Epidermal melanocyte (primary cell): ENCODE measurements at regions not wholly inside any gene's neighbourhood (a gene's known extent, or its start where the extent isn't known, plus 50 kb on each side); places are given as distances from the start of the nearest gene placed in this dataset.

Experiments
- DNase-seq: peaks from one replicate; pipeline ENCODE4 v3.0.0; 2011; ENCODE audit warnings: low spot score; ENCODE audit not compliant: insufficient read length

DNA sequence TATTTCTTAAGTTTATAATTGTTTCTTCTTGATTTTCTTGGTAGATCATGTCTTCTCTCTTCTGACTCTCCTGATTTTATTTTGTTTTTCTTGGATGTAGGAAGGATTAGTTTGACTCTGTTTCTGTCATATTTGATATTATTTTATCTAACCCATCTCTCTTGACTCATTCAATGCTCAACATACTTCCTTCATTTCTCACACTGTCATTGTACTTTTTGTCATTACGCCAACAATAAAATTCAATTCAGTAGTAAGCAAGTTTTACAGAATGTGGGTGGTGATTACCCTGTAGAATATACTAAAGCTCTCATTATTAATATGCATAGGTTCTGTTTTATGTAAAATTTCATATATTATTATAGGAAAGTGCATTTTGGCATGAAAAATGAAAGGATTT is 1303.0 kb upstream of the AGA start:
- DNase-seq: no peak

DNA sequence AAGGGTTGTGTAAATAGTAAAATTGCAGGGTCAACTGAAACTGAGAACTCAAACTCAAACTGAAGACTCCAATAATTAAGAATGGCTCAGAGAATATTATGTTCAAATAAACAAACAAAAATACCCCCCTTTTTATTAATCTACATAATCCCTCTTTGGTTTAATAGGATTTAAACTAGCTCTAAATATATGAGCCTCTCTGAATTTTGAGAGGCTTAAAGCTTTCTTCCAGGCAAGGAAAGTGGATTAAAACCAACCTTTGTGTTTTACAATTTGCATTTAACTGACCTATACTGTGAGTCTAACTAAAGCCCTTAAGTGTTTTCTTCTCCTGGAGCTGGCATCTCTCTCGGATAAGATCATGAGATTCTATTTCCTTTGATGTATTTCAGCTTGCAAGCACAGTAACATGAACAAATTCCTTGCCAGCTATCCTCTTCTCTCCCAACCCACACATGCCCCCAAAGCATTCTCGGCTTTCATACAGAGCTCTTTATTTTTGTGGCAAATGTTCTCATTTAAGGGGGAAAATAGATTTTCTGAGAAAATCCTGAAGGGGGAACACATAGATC is 1310.8 kb upstream of the AGA start:
- DNase-seq: no peak

GRCh38 chr4:178778496-178778895 is 1336.3 kb upstream of the AGA start:
- DNase-seq: no peak

- DNase-seq: no peak
Observed at GRCh38 chr4:178781779-178782178, 1339.5 kb upstream of the AGA start.

GRCh38 chr4:178784491-178784890 is 1342.3 kb upstream of the AGA start:
- DNase-seq: no peak

DNA sequence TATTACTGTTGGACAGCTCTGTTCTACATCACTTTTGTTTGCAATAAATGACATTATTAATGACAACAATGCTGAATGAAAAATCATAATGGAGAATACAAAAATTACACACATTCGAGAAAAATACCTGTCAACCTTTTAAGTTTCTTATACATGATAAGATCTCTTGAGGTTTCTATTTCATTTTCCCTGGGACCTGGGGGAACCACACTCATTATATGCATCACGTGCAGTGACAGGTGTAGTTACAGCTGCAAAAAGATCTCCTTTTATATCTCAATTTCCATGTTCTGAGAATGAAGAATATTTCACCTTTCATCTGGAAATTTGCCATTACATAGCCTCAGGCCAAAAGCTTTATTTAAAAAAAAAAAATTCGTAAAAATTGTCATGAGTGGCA is 1347.0 kb upstream of the AGA start:
- DNase-seq: no peak

DNA sequence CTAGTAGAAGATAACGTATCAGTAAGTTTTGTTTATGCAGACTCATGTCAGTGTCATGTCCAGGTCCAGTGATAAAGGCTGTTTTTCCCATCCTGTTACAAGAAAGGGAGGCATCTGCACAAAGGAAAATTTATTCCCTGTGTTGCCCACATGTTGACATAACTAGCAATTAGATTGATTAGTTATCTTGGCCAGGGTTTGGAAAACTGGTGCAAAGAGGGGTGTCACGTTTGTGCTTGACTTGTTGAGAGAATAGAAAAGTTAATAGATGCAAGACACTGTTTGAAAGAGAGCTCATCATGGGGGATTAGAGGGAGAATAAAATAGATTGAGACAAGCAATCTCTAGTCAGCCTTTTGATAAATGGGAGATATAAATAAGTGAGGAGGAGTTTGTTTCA is 1357.0 kb upstream of the AGA start:
- no peak for DNase-seq

- no peak for DNase-seq
Observed at GRCh38 chr4:178808106-178808505, 1365.9 kb upstream of the AGA start.

- DNase-seq: no peak
Observed at GRCh38 chr4:178809921-178810320, 1367.7 kb upstream of the AGA start.

DNA sequence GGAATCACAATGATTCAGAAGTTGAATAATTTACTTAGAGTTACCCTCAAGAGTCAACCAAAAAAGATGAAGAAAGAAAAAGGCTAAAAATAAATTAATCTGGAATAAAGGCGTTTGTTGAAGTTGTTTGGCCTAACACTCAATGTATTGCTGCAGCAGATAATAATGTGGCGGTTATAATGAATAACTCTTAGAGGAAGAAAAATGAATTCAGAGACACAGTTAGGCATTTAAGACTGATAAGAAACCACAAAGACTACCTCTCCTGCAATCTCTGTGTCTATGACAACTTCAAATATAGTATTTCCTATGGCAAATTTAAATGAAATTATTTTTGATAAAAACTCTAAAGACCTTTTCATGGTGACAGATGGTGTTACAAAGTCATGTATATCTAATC is 1369.1 kb upstream of the AGA start:
- DNase-seq: no peak

GRCh38 chr4:178812866-178813265 is 1370.6 kb upstream of the AGA start:
- DNase-seq: no peak

DNA sequence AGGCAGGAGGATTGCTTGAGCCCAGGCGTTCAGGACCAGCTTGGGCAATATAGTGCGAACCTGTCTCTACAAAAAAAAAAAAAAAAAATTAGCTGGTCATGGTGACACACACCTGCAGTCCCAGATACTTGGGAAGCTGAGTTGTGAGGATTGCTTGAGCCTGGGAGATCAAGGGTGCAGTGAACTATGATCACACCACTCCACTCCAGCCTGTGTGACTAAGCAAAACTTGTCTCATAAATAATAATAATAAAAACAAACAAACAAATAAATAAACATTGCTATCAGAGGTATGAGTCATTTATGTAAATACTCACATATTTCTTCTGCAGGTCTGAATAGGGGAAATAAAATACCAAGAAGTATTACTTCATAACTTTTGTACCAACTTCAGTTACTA is 1372.7 kb upstream of the AGA start:
- no peak for DNase-seq

DNA sequence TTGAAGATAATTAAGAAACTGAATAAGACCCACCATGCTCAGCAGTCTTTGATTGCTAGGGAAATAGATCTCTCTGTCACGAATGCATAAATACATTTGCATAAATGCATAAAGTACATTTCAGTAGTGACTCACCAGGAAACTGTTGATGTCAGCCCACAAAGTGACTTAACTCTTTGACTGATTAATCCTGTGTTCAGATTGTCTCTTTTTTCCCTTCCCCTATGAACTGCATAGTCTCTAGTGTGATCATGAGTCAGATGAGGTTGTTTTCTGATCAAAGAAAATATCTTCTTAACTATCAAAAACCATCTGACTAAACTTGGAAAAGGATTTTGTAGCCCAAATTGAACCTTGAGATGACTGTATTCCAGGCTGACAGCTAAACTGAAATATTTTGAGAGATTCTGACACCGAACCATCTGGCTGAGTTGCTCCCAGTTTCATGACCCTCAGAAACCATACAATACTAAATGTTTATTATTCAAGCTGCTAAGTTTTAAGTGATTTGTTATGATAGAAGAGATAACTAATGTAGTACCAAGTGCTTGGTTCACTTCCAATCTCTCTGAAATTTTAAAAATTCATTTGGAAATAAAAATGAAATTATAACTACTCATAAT is 1381.5 kb upstream of the AGA start:
- no peak for DNase-seq

GRCh38 chr4:178836865-178837264 is 1394.6 kb upstream of the AGA start:
- no peak for DNase-seq

DNA sequence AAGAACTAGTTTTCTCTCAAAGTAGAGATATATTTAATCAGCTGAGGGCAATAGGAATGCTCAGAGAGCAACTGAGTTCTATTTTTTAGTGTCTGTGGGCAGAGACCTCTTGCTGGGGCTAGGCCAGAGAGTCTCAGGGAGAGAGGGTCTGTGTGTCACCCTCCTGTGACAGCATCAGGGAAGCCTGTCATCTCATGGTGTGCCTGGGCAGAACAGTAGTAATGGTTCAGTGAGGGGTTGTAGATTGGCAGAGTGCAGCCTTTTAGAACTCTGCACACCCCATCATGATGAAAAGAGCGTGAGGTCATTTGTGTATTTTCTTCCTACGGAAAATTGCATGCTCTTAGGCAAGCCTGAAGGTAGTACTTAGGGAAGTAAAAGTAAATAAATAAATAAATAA is 1396.5 kb upstream of the AGA start:
- DNase-seq: no peak

DNA sequence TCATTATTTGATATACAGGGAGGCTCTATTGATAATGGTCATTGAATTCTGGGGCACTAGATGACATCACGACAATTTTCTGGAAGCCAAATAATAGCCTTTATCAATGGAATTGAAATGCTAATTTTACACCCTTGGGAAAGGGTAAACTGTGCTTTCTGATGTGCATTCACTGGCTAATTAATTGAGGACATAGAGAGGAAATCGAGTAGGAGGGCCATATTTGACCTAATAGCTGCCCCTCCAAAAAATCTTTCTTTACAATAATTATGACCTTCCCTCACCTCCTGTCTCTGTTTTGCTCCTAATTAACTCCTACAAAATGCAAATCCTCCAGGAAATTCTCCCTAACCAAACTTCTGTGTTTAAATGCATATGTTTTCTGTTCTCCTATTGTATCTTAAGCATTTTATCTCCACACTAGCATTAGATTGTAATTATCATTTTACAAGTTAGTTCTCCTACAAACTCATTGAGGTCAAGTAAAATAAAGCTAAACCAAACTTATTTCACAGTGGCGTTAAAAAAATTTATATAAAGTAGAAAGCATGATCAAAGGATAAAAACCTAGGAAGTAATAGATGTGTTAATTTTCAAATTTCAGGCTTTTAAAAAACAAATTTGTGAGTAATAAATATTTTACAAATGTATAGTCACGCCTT is 1414.0 kb upstream of the AGA start:
- no peak for DNase-seq

GRCh38 chr4:178871476-178871875 is 1429.2 kb upstream of the AGA start:
- no peak for DNase-seq

DNA sequence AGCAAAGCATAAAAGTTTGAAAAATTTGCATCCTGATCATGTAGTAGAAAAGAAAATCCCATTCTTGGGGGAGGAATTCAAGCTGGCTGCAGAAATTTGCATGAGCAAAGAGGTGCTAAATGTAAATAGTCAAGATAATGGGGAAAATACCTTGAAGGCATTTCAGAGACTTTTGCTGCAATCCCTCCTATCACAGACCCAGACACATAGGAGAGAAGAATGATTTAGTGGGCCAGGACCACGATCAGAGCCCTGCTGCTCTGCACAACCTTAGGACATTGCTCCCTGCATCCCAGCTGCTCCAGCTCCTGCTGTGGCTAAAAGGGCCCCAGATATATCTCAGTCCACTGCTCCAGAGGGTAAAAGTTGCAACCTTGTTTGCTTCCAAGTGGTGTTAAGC is 1439.7 kb upstream of the AGA start:
- no peak for DNase-seq

- no peak for DNase-seq
Observed at GRCh38 chr4:178894126-178894525, 1451.9 kb upstream of the AGA start.

GRCh38 chr4:178899084-178899483 is 1456.8 kb upstream of the AGA start:
- no peak for DNase-seq

GRCh38 chr4:178917756-178918155 is 1475.5 kb upstream of the AGA start:
- DNase-seq: no peak

DNA sequence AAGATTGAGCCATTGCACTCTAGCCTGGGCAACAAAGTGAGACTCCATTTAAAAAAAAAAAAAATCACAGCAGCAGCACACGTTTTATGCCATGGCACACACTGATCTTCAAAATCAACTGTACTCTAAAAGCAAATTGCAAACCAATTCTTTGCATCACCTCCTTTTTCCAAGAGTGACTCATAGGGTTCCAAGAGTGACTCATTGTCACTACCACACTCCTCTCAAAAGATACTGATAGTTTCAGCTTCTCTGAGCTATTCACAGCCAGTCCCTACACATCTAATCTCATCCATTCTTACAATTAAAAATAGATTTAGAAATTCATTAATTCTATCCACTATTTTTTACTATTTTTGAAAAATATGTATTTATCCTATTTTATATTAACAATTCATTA is 1494.9 kb upstream of the AGA start:
- DNase-seq: no peak

DNA sequence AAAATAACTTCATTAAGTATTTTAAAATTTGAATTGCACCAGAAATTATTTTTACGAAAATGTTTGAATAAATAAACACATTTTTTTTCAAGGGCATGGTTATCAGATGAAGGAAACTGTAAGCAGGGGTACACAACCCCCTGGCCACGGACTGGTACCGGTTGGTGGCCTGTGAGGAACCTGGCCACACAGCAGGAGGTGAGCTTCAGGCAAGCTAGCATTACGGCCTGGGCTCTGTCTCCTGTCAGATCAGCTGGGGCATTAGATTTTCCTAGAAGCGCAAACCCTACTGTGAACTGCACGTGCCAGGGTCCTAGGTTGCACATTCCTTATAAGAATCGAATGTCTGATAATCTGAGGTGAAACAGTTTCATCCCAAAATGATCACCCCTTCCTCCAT is 1499.7 kb upstream of the AGA start:
- DNase-seq: no peak
